ENCODE measurements at regions not wholly inside any gene's neighbourhood (a gene's known extent, or its start where the extent isn't known, plus 50 kb on each side); places are given as distances from the start of the nearest gene placed in this dataset.
"Not testable (repeated sequence)": the region's sequence is repeated elsewhere in the genome, so short reads cannot be mapped to it uniquely, and the experiment has no call there.

- H3K27ac ChIP-seq (ENCODE audit: low read depth, low read length), result not testable (repeated sequence)
- WGBS, 3 donors, result 47 to 100% (median 78%) methylated on average over 1 of the region's 1 CpG
Observed at GRCh38 chr3:30480156-30480555, 126.2 kb upstream of the TGFBR2 start.

- H3K27ac ChIP-seq (ENCODE audit: low read depth, low read length), result no peak overlapping the region
Observed at GRCh38 chr3:30480587-30480986, 125.8 kb upstream of the TGFBR2 start.

- H3K27ac ChIP-seq (ENCODE audit: low read depth, low read length), result no peak overlapping the region
- 72 to 82% (median 73%) methylated on average over 1 of the region's 1 CpG for WGBS, 3 donors
Observed at GRCh38 chr3:30481241-30481640, 125.2 kb upstream of the TGFBR2 start.

- 97 to 99% (median 97%) methylated on average over 3 of the region's 3 CpGs for WGBS, 3 donors
Observed at GRCh38 chr3:30484229-30484628, 122.2 kb upstream of the TGFBR2 start.

DNA sequence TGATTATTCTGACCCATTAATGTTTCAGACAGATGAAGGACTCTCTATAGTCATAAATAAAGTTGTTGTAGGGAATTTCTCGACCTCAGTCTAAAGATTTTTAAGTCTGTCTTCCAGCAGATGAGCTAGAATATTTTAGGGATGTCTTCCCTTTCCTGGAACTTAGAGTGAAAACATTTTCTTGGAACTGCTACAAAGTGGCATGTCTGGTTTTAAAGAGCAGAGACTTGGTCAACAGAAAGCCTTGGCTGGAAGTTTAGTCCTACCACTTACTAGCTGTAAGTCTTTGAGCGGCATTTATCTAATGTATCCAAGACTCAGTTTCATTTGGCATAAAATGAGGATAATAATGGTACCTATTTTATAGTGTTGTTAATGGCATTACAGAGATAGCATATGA, 120.0 kb upstream of the TGFBR2 start:
- no peak overlapping the region for H3K27ac ChIP-seq (ENCODE audit: low read depth, low read length)
- WGBS, 3 donors, result 69 to 79% (median 71%) methylated on average over 2 of the region's 2 CpGs

More at GRCh38 chr3:30484229-30484628, 122.2 kb upstream of the TGFBR2 start:
- not testable (repeated sequence) for H3K27ac ChIP-seq (ENCODE audit: low read depth, low read length)

DNA sequence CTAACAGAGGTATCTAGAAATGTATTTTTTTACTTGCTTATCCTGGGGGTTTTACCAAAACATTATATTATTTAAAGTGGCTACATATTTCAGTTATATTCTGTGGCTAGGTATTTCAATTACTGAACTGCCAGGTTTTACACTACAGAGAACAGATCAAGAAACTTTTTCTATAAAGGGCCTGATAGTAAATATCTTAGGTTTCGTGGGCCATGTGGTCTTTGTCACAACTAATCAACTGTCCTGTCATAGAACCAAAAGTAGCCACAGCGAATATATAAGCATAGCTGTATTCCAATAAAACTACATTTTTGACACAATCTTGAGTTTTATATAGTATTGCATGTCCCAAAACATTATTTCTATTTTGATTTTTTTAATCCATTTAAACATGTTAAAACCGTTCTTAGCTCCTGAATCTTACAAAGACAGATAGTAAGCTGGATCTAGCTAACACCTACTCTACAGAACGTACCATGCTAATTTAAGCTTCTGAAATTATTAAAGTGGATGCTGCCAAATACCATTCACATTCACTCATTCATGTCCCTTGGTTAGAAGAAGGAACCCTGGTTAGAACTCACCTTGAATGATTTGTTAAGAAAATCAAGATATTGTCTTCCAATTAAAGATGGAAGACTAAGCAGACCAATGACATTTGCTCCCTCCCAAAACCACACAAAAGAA, 118.2 kb upstream of the TGFBR2 start:
- WGBS, 3 donors, result 93 to 97% (median 94%) methylated on average over 4 of the region's 4 CpGs
- H3K27ac ChIP-seq (ENCODE audit: low read depth, low read length), result no peak overlapping the region

DNA sequence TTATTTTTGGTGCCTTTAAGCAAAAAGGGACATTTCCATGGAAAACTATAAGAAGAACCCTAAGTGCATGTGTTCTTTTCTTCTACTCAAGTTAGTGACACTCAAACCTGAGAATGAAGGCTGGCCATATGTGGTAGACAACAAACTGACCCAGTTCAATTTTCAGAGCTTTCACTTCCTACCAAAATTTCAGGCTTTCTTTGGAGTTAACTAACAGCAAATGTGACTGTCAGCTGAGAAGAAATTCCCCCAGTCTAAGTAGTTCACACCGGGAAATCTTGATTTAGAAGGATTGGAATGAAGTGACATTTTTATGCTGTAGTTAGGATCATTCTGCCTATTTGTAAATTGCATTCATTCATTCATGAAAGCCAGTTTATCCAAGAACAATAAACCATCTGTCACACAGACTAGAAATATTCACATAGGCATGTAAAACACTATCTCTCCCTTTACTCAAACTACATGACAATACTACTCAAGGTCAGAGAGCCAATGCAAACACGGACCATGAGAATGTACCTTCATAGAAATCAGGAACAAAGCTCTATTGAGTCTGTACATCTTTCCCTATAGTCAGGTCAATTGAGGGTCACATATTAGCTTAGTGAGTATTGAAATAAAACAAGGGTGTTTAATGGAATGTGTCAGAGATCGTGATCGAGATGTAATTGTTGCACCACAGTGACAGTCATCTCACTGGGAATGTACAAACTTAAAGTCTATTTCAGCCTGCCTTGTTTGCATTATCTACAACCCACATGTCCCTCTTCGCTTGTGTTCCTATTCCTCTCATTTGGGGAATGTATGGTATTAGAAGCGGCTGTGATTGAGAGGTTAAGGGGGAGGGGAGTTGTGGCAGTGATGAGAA, 113.8 kb upstream of the TGFBR2 start:
- H3K27ac ChIP-seq (ENCODE audit: low read depth, low read length), result no peak overlapping the region
- WGBS, 3 donors, result 64 to 92% (median 87%) methylated on average over 6 of the region's 6 CpGs

DNA sequence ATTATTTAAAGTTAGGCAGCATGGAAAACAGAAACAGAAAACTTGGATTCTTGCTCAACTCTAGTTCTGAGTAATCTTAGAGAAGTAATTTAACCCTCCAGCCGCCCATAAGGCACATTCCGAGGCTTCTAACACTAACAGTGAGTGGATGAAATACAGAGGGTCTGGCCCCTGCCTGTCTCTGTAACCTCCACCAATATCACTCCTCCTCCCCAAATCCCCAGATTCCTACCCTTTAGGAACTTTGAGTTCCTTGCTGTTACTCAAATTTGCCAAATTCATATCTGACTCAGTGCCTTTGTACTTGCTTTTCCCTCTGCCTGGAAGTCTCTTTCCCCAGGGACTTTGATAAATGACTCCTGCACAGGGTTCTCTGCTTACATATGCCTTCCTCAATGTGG, 112.5 kb upstream of the TGFBR2 start:
- WGBS, 3 donors, result 61 to 79% (median 64%) methylated on average over 2 of the region's 2 CpGs
- no peak overlapping the region for H3K27ac ChIP-seq (ENCODE audit: low read depth, low read length)

DNA sequence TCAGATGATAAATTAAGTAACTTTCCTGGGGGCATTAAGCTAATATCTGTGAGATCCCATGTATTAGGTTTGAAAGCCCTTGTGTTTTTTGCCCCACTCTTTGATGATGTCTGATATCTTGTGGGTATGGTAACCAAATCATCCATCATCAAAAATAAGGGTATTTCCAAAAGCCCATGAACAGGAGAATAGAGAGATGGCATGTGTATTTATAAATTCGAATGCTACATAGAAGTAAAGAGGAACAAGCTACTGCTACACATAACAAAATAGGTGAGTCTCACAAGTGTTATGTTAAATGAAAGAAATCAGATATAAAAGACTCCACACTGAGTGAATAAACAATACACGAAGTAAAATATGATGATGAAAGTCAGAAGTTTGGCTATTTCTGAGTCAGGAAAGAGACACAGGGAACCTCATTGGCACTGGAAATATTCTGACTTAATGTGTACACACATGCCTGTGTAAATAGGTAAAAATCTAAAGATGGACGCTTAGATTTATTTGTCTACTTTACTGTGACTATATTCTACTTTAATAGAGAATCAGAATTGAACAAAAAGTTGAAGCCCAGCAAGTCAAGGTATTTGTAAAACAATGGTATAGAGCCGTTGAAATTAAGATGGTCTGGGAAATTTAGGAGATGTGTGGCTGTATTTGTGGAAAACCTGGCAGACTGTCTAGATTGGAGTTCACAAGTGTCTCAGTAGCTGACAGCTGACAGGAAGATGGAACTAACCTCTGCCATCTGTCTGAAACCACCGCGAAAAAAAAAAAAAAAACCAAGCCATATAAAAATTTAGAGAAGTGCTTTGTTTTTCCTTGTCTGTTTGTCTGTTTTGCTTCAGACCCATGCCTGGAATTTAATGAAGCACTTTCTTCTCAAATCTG, 111.0 kb upstream of the TGFBR2 start:
- WGBS, 3 donors, result 56 to 67% (median 59%) methylated on average over 6 of the region's 6 CpGs
- no peak overlapping the region for H3K27ac ChIP-seq (ENCODE audit: low read depth, low read length)

GRCh38 chr3:30496066-30496966, 110.1 kb upstream of the TGFBR2 start:
- no peak overlapping the region for H3K27ac ChIP-seq (ENCODE audit: low read depth, low read length)
- WGBS, 3 donors, result 52 to 74% (median 64%) methylated on average over 15 of the region's 15 CpGs

DNA sequence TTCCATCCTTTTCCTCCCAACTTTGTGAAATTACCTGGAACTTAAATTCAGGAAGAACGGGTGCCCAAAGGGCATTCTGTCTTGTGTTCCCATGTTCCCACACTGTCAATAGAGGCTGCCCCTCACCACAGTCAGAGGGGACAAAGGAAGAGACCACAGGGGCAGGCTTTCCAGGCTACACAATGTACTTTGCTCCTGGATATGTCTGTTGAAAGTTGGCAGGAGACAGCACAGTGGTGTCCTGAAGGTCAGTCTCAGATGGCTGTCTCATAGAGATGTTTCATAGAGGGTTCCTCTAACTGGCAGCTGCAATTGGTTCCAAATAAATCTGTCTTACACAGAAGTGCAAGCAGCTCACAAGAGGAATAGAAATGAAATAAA, 107.8 kb upstream of the TGFBR2 start:
- 84 to 94% (median 89%) methylated on average over 1 of the region's 1 CpG for WGBS, 3 donors
- H3K27ac ChIP-seq (ENCODE audit: low read depth, low read length), result no peak overlapping the region

- no peak overlapping the region for H3K27ac ChIP-seq (ENCODE audit: low read depth, low read length)
- WGBS, 3 donors, result 91 to 97% (median 94%) methylated on average over 7 of the region's 7 CpGs
Observed at GRCh38 chr3:30500666-30501399, 105.6 kb upstream of the TGFBR2 start.

GRCh38 chr3:30501526-30501925, 104.9 kb upstream of the TGFBR2 start:
- H3K27ac ChIP-seq (ENCODE audit: low read depth, low read length), result no peak overlapping the region

DNA sequence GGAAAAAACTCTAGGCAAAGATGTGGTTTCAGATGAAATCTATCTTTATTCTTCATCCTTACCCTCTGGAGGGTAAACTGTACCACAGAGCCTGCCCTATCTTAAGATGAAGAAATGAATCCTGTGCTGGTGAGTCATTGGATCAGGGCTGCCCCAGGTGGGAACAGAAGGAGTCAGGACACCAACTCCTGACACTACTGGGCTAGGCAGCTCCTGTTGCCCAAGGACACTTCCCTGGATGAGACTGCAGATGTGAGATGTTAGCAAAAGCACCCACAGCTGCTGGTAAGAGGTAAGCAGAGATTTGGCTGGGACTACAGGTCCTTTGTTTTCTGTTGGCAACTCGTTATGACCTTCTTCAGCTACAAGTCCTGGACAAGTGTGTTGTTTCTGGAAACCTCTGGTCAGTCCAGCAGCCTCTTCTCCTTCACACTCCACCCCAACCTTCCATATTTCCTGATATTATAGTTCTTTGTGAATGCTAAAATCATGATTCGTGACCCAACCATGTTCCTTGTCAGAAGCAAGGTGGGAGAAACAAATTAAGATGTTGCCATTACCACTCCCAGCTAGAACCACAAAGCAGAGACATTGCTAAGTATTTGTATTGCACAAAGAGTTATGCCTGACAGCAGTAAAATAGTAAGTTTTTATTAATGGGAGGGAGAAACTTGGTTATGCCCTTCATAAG, 104.2 kb upstream of the TGFBR2 start:
- 82 to 94% (median 82%) methylated on average over 2 of the region's 2 CpGs for WGBS, 3 donors
- no peak overlapping the region for H3K27ac ChIP-seq (ENCODE audit: low read depth, low read length)

DNA sequence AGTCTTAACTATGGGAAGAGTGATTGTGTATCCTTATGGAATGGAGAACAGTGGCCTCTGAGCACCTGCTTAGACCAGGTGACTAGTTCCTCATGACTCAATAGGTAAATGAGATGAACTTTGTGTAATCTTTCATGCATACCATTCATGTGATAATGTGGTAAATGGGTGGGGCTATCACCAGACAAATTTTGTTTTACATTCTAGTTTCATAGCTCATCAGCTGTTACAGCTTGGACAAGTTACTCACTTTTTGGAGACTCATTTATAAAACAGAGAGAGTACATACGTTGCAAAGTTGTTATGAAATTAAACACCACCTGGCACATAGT, 103.7 kb upstream of the TGFBR2 start:
- no peak overlapping the region for H3K27ac ChIP-seq (ENCODE audit: low read depth, low read length)
- WGBS, 3 donors, result 82 to 94% (median 87%) methylated on average over 1 of the region's 1 CpG

DNA sequence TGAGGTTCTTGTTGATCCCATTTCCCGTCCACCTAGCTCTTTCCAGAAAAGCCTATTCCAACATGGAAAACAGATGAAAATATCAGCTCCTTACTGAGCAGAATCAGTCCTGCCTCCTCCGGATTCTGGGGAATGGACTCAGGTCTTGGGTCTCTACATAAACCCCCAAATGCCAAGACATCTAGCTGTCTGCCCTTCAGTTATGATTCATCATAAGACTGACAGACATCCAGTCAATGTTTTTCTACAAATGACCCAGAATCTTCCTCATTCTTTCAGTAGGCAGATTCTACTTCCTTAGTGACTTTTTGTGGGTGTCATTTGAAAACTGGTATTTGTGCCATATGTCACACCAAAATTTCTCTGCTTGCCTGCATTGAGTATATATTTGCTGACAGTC, 103.0 kb upstream of the TGFBR2 start:
- 48 to 97% (median 92%) methylated on average over 2 of the region's 2 CpGs for WGBS, 3 donors
- H3K27ac ChIP-seq (ENCODE audit: low read depth, low read length), result no peak overlapping the region

- 57 to 98% (median 96%) methylated on average over 1 of the region's 1 CpG for WGBS, 3 donors
- H3K27ac ChIP-seq (ENCODE audit: low read depth, low read length), result no peak overlapping the region
Observed at GRCh38 chr3:30504939-30505338, 101.5 kb upstream of the TGFBR2 start.

All from adipose tissue (tissue), 3 donors.